Neutrophil (primary cell): ENCODE measurements at regions not wholly inside any gene's neighbourhood (a gene's known extent, or its start where the extent isn't known, plus 50 kb on each side); places are given as distances from the start of the nearest gene placed in this dataset.
A peak's percentile ranks its signal among the peaks of the same experiment; 100 is the strongest.
"Not testable (repeated sequence)": the region's sequence is repeated elsewhere in the genome, so short reads cannot be mapped to it uniquely, and the experiment has no call there.

Experiments used
- H3K27ac ChIP-seq: fragments of 200-600 bp; sonication (generic); 2 replicates; pipeline ENCODE4 v1.5.1; 2016; ENCODE audit warnings: mild to moderate bottlenecking, moderate library complexity
- H3K27me3 ChIP-seq: fragments of 200-600 bp; sonication (generic); 2 replicates; pipeline ENCODE4 v1.6.0; 2016; ENCODE audit warnings: mild to moderate bottlenecking
- H3K36me3 ChIP-seq: fragments of 200-600 bp; sonication (generic); 2 replicates; pipeline ENCODE4 v1.5.1; 2017
- H3K4me1 ChIP-seq, 2 experiments: fragments of 200-600 bp in 1 of 2; sonication (generic) in 1 of 2; 1 replicate in 1 of 2; 2 replicates in 1 of 2; pipeline versions ENCODE4 v1.5.1 to v1.6.1; 2013 to 2016; ENCODE audit warnings: low read depth in 1 of 2, low read length in 1 of 2, mild to moderate bottlenecking in 1 of 2, moderate library complexity in 1 of 2; ENCODE audit not compliant: control insufficient read depth in 1 of 2, insufficient read depth in 1 of 2
- H3K4me3 ChIP-seq, 2 experiments: fragments of 200-600 bp in 1 of 2; sonication (generic) in 1 of 2; 1 replicate in 1 of 2; 2 replicates in 1 of 2; pipeline ENCODE4 v1.5.1; 2013 to 2016; ENCODE audit warnings: low read depth in 1 of 2, low read length in 1 of 2, mild to moderate bottlenecking in 1 of 2, moderate library complexity in 1 of 2
- H3K9me3 ChIP-seq: fragments of 200-600 bp; sonication (generic); 2 replicates; pipeline ENCODE4 v1.5.1; 2016
- TF ChIP-seq, protein P1 (sequence below): fragments of 200-600 bp; sonication (generic); IDR thresholded peaks from 2 replicates; pipeline ENCODE4 v1.5.1; 2016; ENCODE audit warnings: antibody characterized with exemption

DNA sequence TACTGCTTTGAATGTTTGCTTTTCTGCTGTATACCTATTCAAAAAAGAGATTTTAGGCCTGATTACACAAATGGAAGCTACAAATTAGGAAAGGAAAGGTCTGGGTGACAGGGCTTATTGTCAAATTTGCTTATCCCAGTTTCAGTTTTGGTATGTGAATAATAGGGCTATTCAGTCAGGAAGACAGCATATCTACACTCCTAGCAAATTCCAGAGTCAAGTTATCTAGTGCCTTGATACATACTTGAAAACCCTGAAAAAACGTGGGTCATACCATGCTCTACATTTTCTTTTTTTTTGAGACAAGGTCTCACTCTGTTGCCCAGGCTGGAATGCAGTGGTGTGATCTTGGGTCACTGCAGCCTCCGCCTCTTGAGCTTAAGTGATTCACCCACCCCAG, 59.2 kb upstream of the CCDC180 start:
- H3K27me3 ChIP-seq, H3K4me3 ChIP-seq, H3K36me3 ChIP-seq, H3K9me3 ChIP-seq, H3K27ac ChIP-seq, H3K4me1 ChIP-seq: not testable (repeated sequence)

DNA sequence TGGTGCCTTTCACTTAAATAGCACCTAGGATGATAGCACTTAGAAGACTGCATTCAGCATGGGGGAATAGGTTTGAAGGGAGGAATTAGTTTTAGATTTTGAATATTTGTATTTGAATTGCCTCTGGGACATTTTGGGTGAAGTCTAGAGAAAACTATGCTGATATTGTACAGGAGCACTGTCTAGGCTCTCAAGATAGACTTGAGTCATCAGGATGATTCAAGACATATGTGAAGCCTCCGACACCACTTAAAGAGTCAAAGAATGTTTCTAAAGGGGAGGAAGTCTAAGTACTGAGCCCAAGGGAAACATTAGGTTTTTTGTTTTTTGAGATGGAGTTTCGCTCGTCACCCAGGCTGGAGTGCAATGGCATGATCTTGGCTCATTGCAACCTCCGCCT, 63.9 kb upstream of the CCDC180 start:
- Histone ChIP-seq H3K9me3 (no peaks in the 10 kb centered on the region), H3K4me3 (no peak overlapping the region), H3K36me3 (no peaks in the 10 kb centered on the region), H3K4me1 (peaks cover 1 to 5% of the 10 kb centered on the region in 2 experiments), H3K27me3 (no peaks in the 10 kb centered on the region), H3K27ac (no peak overlapping the region)
- TF ChIP-seq, protein P1, sequence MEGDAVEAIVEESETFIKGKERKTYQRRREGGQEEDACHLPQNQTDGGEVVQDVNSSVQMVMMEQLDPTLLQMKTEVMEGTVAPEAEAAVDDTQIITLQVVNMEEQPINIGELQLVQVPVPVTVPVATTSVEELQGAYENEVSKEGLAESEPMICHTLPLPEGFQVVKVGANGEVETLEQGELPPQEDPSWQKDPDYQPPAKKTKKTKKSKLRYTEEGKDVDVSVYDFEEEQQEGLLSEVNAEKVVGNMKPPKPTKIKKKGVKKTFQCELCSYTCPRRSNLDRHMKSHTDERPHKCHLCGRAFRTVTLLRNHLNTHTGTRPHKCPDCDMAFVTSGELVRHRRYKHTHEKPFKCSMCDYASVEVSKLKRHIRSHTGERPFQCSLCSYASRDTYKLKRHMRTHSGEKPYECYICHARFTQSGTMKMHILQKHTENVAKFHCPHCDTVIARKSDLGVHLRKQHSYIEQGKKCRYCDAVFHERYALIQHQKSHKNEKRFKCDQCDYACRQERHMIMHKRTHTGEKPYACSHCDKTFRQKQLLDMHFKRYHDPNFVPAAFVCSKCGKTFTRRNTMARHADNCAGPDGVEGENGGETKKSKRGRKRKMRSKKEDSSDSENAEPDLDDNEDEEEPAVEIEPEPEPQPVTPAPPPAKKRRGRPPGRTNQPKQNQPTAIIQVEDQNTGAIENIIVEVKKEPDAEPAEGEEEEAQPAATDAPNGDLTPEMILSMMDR: no peak

DNA sequence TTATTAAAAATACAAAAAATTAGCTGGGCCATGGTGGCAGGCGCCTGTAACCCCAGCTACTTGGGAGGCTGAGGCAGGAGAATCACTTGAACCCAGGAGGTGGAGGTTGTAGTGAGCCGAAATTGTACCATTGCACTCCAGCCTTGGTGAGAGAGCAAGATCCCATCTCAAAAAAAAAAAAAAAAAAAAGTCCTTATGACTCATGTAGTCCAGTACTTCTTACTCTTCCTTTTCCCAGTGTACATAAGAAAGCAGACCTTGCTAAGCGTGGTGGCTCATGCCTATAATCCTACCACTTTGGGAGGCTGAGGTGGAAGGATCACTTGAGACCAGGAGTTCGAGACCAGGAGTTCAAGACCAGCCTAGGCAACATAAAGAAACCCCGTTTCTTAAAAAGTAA, 66.0 kb upstream of the CCDC180 start:
- H3K9me3 ChIP-seq, H3K27ac ChIP-seq: not testable (repeated sequence)

DNA sequence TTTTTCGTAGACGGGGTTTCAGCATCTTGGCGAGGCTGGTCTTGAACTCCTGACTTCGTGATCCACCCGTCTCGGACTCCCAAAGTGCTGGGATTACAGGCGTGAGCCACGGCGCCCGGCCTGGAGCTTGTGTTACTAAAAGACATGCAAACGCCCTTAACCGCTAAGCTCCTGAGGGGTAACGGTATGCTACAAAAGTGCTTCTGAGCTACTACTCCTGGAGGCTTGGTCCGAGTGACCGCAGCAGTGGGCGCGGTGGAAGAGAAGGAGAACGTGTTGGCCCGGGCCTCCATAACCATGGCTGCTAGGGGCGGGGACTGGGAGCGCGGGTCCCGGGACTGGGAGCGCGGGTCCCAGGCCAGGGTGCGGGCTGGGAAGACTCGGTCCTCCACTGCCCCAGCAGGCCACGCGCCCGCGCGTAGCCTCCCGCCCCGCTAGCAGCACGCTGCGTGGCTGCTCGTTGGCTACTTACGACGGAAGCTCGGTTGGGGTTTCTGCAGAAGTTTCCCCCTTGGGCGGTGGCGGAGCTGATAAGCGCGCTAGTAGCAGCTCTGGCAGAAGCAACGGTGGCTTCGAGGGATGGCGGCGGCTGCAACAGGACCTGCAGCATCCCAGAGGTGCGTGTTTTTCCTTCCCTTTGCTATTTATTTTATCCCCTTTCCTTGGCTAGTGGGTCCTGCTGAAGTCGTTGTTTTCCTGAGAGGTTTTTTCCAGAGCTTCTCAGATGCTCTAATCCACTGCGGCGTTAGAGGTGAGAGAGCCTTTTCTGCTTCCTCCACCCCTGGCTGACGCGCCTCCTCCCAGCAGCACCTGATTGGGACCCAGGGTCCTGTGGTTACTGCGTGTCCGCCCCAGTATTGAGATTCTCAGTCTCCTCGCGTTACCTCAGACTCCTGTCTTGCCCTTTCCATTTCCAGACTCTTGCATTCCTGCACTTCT, 69.2 kb upstream of the CCDC180 start:
- no peaks in the 10 kb centered on the region for H3K9me3 ChIP-seq
- H3K4me1 ChIP-seq: peaks cover 4 to 21% of the 10 kb centered on the region in 2 experiments
- H3K4me3 ChIP-seq: peak overlapping the region; percentile 54 to 63
- H3K27me3 ChIP-seq: no peaks in the 10 kb centered on the region
- H3K27ac ChIP-seq: peak overlapping the region; percentile 43
- TF ChIP-seq, protein P1: no peak
- H3K36me3 ChIP-seq: no peaks in the 10 kb centered on the region

More for the DNA sequence above, 66.0 kb upstream of the CCDC180 start:
- H3K27me3 ChIP-seq, H3K36me3 ChIP-seq, H3K4me3 ChIP-seq: not testable (repeated sequence)
- H3K4me1 ChIP-seq: peaks cover 4 to 21% of the 10 kb centered on the region in 2 experiments

DNA sequence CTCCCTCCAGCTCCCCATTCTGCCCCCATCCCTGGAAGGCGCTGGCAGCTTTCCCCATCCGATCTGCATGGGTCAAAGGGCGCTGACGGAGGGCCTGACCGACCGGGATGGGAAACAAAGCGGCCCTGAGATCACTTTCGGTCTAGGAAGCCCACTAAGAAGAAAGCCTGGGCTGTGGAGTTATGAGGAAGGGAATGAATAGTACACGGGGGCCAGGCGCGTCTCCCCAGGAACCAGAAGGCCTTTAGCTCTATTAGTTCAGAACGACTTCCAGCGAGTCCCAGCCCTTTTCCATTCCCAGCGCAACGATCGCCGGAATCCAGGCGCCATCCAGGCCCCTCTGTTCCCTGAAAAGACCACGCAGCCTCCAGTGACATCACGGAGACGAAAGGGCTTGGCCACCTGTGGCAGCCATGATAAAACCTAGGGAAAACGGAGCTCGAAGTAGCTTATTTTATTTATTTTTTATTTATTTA, 70.1 kb upstream of the CCDC180 start:
- TF ChIP-seq, protein P1: no peak
- Histone ChIP-seq H3K36me3 (no peaks in the 10 kb centered on the region), H3K4me3 (peak overlapping the region in 1 of 2 experiments; percentile 63), H3K4me1 (peaks cover 4 to 21% of the 10 kb centered on the region in 2 experiments), H3K9me3 (no peaks in the 10 kb centered on the region), H3K27me3 (no peaks in the 10 kb centered on the region), H3K27ac (no peak overlapping the region)

DNA sequence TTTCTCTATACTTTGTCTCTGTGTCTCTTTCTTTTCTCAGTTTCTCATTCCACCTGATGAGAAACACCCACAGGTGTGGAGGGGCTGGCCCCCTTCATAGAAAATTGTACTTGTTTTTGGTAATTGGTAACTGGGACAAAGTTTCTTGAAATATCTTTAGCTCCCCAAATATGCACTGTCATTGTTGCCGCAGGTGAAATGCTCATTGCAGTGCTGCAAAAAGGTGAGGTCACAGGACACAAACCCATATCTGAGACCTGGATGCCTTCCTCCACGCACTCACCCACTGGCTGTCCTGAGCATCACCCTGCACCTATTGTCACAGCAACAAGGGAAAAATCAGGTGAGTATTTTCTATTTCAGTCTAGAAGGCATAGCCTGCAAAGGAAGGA, 74.5 kb upstream of the CCDC180 start:
- H3K9me3 ChIP-seq, H3K4me3 ChIP-seq, H3K4me1 ChIP-seq, H3K27ac ChIP-seq, H3K36me3 ChIP-seq: not testable (repeated sequence)
- peaks cover 11% of the 10 kb centered on the region for H3K27me3 ChIP-seq

DNA sequence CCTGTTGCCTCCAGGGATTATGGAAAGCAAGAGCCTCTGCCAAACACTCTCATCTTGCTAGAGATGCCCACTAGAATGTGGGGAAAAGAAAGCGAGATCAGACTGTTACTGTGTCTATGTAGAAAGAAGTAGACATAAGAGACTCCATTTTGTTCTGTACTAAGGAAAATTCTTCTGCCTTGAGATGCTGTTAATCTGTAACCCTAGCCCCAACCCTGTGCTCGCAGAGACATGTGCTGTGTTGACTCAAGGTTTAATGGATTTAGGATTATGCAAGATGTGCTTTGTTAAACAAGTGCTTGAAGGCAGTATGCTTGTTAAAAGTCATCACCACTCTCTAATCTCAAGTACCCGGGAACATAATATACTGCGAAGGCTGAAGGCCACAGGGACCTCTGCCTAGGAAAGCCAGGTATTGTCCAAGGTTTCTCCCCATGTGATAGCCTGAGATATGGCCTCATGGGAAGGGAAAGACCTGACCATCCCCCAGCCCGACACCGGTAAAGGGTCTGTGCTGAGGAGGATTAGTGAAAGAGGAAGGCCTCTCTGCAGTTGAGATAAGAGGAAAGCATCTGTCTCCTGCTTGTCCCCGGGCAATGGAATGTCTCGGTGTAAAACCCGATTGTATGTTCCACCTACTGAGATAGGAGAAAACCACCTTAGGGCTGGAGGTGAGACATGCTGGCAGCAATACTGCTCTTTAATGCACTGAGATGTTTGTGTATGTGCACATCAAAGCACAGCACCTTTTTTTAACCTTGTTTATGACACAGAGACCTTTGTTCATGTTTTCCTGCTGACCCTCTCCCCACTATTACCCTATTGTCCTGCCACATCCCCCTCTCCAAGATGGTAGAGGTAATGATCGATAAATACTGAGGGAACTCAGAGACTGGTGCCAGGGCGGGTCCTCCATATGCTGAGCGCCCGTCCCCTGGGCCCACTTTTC, 75.1 kb upstream of the CCDC180 start:
- H3K27me3 ChIP-seq: peaks cover 13% of the 10 kb centered on the region
- not testable (repeated sequence) for H3K27ac ChIP-seq, H3K9me3 ChIP-seq, H3K36me3 ChIP-seq, H3K4me1 ChIP-seq, H3K4me3 ChIP-seq

DNA sequence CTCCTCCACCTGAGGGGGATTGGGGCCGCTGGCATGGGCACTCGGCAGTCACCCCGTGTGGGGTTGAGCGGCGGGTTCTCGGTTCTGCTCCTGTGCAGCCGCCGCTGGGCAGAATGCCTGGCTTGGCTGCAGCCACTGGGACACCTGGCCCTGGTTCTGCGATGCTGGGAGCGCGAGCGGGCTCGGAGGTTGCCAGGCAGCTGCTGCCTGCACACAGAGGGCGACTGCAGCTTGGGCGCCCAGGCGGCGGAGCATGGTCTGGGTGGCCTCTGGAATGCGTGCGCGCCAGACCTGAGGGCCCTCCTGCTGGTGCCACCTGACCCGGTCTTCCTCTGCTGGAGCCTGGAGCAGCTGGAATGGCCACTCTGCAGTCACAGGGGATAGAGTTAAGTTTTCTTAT, 85.1 kb upstream of the CCDC180 start:
- peaks cover 92% of the 10 kb centered on the region for H3K27me3 ChIP-seq
- not testable (repeated sequence) for H3K27ac ChIP-seq, H3K4me3 ChIP-seq, H3K4me1 ChIP-seq, H3K36me3 ChIP-seq, H3K9me3 ChIP-seq

DNA sequence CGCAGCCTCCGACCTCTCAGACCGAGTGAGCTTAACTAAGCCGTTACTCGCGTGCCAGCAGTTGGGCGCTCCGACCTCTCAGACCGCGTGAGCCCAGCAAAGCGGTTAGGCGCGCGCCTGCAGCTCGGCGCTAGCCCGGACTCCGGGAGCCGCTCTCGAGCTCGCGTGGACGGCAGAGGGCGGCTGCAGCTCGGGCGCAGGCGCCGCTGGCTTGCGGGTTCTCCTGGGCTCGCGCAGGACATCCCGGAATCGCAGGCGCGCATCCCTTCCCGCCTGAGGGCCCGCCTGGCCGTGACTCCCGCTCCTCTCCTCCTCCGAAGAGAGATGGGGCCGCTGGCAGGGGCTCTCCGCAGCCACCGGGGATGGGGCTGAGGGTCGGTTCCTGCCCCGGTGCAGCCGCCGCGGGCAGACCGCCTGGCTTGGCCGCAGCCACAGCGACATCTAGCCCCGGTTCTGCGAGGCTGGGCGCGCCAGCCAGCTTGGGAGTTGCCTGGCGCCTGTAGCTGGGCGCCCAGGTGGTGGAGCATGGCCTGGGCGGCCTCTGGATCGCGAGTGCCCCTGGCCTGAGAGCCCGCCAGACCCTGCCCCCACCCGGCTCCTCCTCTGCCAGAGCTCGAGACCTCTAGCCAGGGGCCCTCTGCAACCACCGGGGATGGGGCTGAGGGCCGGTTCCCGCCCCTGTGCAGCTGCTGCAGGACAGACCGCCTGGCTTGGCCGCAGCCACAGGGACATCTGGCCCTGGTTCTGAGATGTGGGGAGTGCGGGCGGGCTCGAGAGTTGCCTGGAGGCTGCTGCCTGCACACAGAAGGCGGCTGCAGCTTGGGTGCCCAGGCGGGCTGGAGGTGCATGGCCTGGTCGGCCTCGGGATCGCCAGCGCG, 85.7 kb upstream of the CCDC180 start:
- H3K27me3 ChIP-seq: peaks cover 87% of the 10 kb centered on the region
- H3K36me3 ChIP-seq, H3K4me1 ChIP-seq, H3K4me3 ChIP-seq, H3K27ac ChIP-seq, H3K9me3 ChIP-seq: not testable (repeated sequence)
